Activated B cell treated with CpG ODN at 0.5 μM for 24 hours (primary cell): ENCODE measurements at regions not wholly inside any gene's neighbourhood (a gene's known extent, or its start where the extent isn't known, plus 50 kb on each side); places are given as distances from the start of the nearest gene placed in this dataset.
"Not testable (repeated sequence)": the region's sequence is repeated elsewhere in the genome, so short reads cannot be mapped to it uniquely, and the experiment has no call there.

Source experiments
- ATAC-seq: fragments of 200-7000 bp; cut with Tn5 transposase; one replicate; pipeline ENCODE4 v1.10.0; 2021; ENCODE audit warnings: low read depth, mild to moderate bottlenecking, moderate library complexity
- CTCF ChIA-PET: fragments of 350-600 bp; sonication (Branson Sonifier 250); formaldehyde crosslinking; loops from one replicate; lab custom pipeline; 2021; ENCODE audit warnings: antibody characterized with exemption; lab: Charles Lee
- POLR2A ChIA-PET: fragments of 350-600 bp; sonication (Branson Sonifier 250); formaldehyde crosslinking; loops from one replicate; lab custom pipeline; 2021; ENCODE audit warnings: antibody characterized with exemption; lab: Charles Lee
- DNase-seq: peaks from one replicate; pipeline ENCODE4 v3.0.0; 2022
- H3K27ac Mint-ChIP-seq: one replicate; pipeline ENCODE4 v1.8.0; 2020; ENCODE audit warnings: mixed read lengths
- H3K27me3 Mint-ChIP-seq: one replicate; pipeline ENCODE4 v1.8.0; 2021; ENCODE audit warnings: mixed read lengths
- H3K36me3 Mint-ChIP-seq: one replicate; pipeline ENCODE4 v1.8.0; 2021; ENCODE audit warnings: low read depth, mixed read lengths
- H3K4me1 Mint-ChIP-seq: one replicate; pipeline ENCODE4 v1.8.0; 2021; ENCODE audit warnings: mixed read lengths
- H3K4me3 Mint-ChIP-seq: one replicate; pipeline ENCODE4 v1.8.0; 2020; ENCODE audit warnings: mild to moderate bottlenecking, mixed read lengths
- H3K9me3 Mint-ChIP-seq: one replicate; pipeline ENCODE4 v1.8.0; 2020; ENCODE audit warnings: mixed read lengths
- CTCF ChIP-seq: fragments of 200-600 bp; IDR thresholded peaks from one replicate; pipeline ENCODE4 v1.8.0; 2022; ENCODE audit warnings: antibody characterized with exemption, mild to moderate bottlenecking
- intact Hi-C: fragments of 100-400 bp; cut with micrococcal nuclease; formaldehyde crosslinking; loops from one replicate; pipeline ENCODE4 v1.15.1; 2024

GRCh38 chrX:44690129-44690528, 147.5 kb upstream of the FUNDC1 start:
- no peaks in the 10 kb centered on the region for H3K9me3 Mint-ChIP-seq
- H3K4me1 Mint-ChIP-seq, result no peaks in the 10 kb centered on the region
- no peaks in the 10 kb centered on the region for H3K27me3 Mint-ChIP-seq
- POLR2A ChIA-PET, result no interaction called here
- H3K4me3 Mint-ChIP-seq, result no peak overlapping the region
- no peak overlapping the region for H3K27ac Mint-ChIP-seq
- intact Hi-C loops, result no loop called here
- ATAC-seq (no peak), DNase-seq (no peak)
- CTCF ChIA-PET, result no interaction called here
- no peak for TF ChIP-seq CTCF
- no peaks in the 10 kb centered on the region for H3K36me3 Mint-ChIP-seq

DNA sequence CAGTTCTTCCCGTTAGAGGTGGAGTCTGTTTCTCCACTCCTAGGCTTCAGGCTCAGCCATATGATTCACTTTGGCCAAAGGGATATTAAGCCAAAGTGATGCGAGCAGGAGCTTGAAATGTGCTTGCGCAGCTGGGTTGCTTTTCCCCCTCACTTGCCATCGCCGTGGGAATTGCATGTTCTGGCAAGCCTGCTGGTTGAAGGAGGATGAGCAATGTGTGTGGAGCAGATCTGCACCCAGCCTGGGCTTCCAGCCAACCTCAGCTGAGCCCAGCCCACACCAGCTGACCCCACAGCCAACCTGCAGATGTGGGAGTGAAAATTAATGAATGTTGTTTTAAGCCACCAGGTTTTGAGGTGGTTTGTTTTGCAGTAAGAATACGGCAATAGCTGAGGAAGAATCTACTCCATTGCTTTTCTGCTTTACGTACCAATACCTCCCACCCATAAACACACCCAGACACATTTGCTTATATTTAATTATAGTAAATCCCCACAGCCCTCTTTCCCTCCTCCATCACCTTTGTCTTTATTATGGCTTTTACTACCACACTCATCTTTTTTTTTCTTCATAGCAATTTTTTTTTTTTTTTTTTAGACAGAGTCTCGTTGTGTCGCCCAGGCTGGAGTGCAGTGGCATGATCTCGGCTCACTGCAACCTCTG, 132.8 kb upstream of the FUNDC1 start:
- H3K4me1 Mint-ChIP-seq, result no peaks in the 10 kb centered on the region
- H3K27ac Mint-ChIP-seq, result no peak overlapping the region
- DNase-seq, result no peak
- H3K4me3 Mint-ChIP-seq, result no peak overlapping the region
- intact Hi-C loops, result no loop called here
- no peak for TF ChIP-seq CTCF
- ATAC-seq, result no peak
- ChIA-PET CTCF (no interaction called here), POLR2A (no interaction called here)
- H3K36me3 Mint-ChIP-seq, result no peaks in the 10 kb centered on the region
- H3K9me3 Mint-ChIP-seq, result no peaks in the 10 kb centered on the region
- H3K27me3 Mint-ChIP-seq, result no peaks in the 10 kb centered on the region

GRCh38 chrX:44674906-44675305, 132.2 kb upstream of the FUNDC1 start:
- CTCF ChIA-PET, result no interaction called here
- Mint-ChIP-seq H3K4me3 (no peak overlapping the region), H3K9me3 (no peaks in the 10 kb centered on the region), H3K4me1 (no peaks in the 10 kb centered on the region), H3K36me3 (no peaks in the 10 kb centered on the region), H3K27ac (no peak overlapping the region), H3K27me3 (no peaks in the 10 kb centered on the region)
- no peak for TF ChIP-seq CTCF
- ATAC-seq, result no peak
- POLR2A ChIA-PET, result no interaction called here
- DNase-seq, result no peak
- intact Hi-C loops, result no loop called here

DNA sequence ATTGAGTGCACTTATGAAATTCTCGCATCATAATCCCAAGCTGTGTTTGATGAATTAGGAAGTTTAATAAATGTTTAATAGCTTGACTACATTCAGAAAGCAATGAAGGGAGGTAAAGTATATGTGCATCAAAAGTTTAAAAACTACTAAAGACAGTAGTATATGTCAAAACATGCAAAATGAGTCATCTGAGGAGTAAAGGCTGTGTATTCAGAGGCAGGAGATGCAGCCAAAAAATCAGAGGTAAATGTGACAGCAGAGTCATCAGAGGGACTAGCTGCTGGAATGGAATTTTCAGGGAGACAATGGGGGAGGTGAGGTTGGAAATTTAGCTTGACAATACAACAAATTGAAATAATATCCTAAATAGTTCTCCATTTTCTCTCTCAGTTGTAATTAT, 127.0 kb upstream of the FUNDC1 start:
- CTCF ChIA-PET, result no interaction called here
- ATAC-seq, result no peak
- POLR2A ChIA-PET, result no interaction called here
- H3K36me3 Mint-ChIP-seq, result no peaks in the 10 kb centered on the region
- no peak overlapping the region for H3K4me3 Mint-ChIP-seq
- no peak for TF ChIP-seq CTCF
- H3K27ac Mint-ChIP-seq, result no peak overlapping the region
- no peaks in the 10 kb centered on the region for H3K4me1 Mint-ChIP-seq
- intact Hi-C loops, result no loop called here
- H3K27me3 Mint-ChIP-seq, result no peaks in the 10 kb centered on the region
- H3K9me3 Mint-ChIP-seq, result no peaks in the 10 kb centered on the region
- no peak for DNase-seq

DNA sequence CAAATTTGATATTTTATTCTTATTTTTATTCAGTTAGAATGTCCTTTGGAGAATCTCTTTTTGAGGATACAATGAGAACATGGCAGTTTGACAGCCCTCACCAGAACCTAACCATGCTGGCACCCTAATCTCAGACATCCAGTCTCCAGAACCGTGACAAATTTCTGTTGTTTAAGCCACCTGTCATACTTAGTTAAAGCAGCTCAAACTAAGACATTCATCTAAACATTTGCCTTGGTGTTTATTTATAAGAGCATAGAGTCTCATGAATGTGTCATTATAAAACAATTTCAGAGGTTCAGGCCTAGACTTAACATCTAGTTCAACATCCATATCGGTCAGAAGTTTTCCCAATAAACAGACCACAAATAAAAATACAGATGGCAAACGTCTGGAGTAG, 125.1 kb upstream of the FUNDC1 start:
- Mint-ChIP-seq H3K27ac (no peak overlapping the region), H3K27me3 (no peaks in the 10 kb centered on the region), H3K4me3 (no peak overlapping the region), H3K36me3 (no peaks in the 10 kb centered on the region), H3K4me1 (no peaks in the 10 kb centered on the region), H3K9me3 (peaks cover 4% of the 10 kb centered on the region)
- ATAC-seq (no peak), DNase-seq (no peak)
- CTCF ChIA-PET, result no interaction called here
- POLR2A ChIA-PET, result no interaction called here
- no peak for TF ChIP-seq CTCF
- intact Hi-C loops, result no loop called here

DNA sequence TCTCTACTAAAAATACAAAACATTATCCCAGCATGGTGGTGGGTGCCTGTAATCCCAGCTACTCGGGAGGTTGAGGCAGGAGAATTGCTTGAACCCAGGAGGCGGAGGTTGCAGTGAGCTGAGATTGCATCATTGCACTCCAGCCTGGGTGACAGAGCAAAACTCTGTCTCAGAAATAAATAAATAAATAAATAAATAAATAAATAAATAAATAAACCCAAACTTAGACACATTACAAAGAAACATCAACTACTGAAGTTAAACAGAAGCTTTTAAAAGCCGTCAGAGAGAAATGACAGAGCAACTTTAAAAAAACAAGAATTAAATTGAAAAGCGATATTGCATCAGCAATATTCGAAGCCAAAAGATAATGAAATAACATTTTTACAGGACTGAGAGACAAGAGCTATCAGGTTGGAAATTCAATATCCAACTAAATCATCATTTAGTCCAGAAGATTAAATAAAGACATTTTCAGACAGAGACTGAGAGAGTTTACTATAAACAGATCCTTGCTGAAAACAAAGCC, 115.1 kb upstream of the FUNDC1 start:
- CTCF ChIA-PET, H3K4me1 Mint-ChIP-seq, H3K9me3 Mint-ChIP-seq, H3K36me3 Mint-ChIP-seq, H3K27ac Mint-ChIP-seq, POLR2A ChIA-PET, H3K4me3 Mint-ChIP-seq, intact Hi-C loops, ATAC-seq, H3K27me3 Mint-ChIP-seq, DNase-seq: not testable (repeated sequence)
